SJSA1 (cell line): ENCODE measurements at regions not wholly inside any gene's neighbourhood (a gene's known extent, or its start where the extent isn't known, plus 50 kb on each side); places are given as distances from the start of the nearest gene placed in this dataset.

Source experiments
- DNase-seq, 2 experiments: peaks; one replicate each; pipeline ENCODE4 v3.0.0-alpha.2; 2015 to 2020; ENCODE audit warnings: low spot score in 2 of 2, low read depth in 1 of 2
- H3K27ac ChIP-seq: fragments of 250-450 bp; sonication (Bioruptor Pico); 2 replicates; pipeline ENCODE4 v1.5.1; 2020; ENCODE audit warnings: mild to moderate bottlenecking, moderate library complexity
- H3K27me3 ChIP-seq: fragments of 250-450 bp; sonication (Bioruptor Pico); replicated peaks from 2 replicates; pipeline ENCODE4 v1.5.1; 2020; ENCODE audit warnings: mild to moderate bottlenecking, moderate library complexity
- H3K36me3 ChIP-seq: fragments of 250-450 bp; sonication (Bioruptor Pico); 2 replicates; pipeline ENCODE4 v1.5.1; 2020; ENCODE audit warnings: mild to moderate bottlenecking
- H3K4me1 ChIP-seq: fragments of 250-450 bp; sonication (Bioruptor Pico); replicated peaks from 2 replicates; pipeline ENCODE4 v1.6.1; 2021; ENCODE audit warnings: mild to moderate bottlenecking
- H3K4me3 ChIP-seq: fragments of 250-450 bp; sonication (Bioruptor Pico); 2 replicates; pipeline ENCODE4 v1.5.1; 2020; ENCODE audit warnings: mild to moderate bottlenecking
- H3K9me3 ChIP-seq: fragments of 250-450 bp; sonication (Bioruptor Pico); replicated peaks from 2 replicates; pipeline ENCODE4 v1.5.1; 2020; ENCODE audit warnings: mild to moderate bottlenecking

- Histone ChIP-seq H3K9me3 (no peaks in the 10 kb centered on the region), H3K27ac (peak overlapping the region; percentile 98), H3K4me1 (peaks cover 65% of the 10 kb centered on the region), H3K36me3 (no peaks in the 10 kb centered on the region), H3K27me3 (no peaks in the 10 kb centered on the region), H3K4me3 (no peak overlapping the region)
- DNase-seq: peak; percentile 88 to 93
Measured at GRCh38 chr1:67888216-67889106, 55.2 kb upstream of the GNG12 start.

GRCh38 chr1:67887146-67887545, 53.9 kb upstream of the GNG12 start:
- Histone ChIP-seq H3K27me3 (no peaks in the 10 kb centered on the region), H3K4me3 (no peak overlapping the region), H3K36me3 (no peaks in the 10 kb centered on the region), H3K9me3 (no peaks in the 10 kb centered on the region), H3K27ac (peak overlapping the region; percentile 98; the same call in 1 of the 2 replicates), H3K4me1 (peaks cover 57% of the 10 kb centered on the region)
- DNase-seq: no peak

- Histone ChIP-seq H3K4me1 (peaks cover 46% of the 10 kb centered on the region), H3K27me3 (no peaks in the 10 kb centered on the region), H3K36me3 (no peaks in the 10 kb centered on the region), H3K27ac (no peak overlapping the region), H3K4me3 (no peak overlapping the region), H3K9me3 (no peaks in the 10 kb centered on the region)
- no peak for DNase-seq
Measured at GRCh38 chr1:67886076-67886475, 52.8 kb upstream of the GNG12 start.

- Histone ChIP-seq H3K4me1 (peaks cover 24% of the 10 kb centered on the region), H3K27me3 (no peaks in the 10 kb centered on the region), H3K9me3 (no peaks in the 10 kb centered on the region), H3K36me3 (no peaks in the 10 kb centered on the region), H3K4me3 (no peak overlapping the region), H3K27ac (peak overlapping the region; percentile 13; the same call in 1 of the 2 replicates)
- DNase-seq: no peak
Measured at GRCh38 chr1:67883069-67883468, 49.8 kb upstream of the GNG12 start.
